GM23338 (cell line): ENCODE measurements at regions not wholly inside any gene's neighbourhood (a gene's known extent, or its start where the extent isn't known, plus 50 kb on each side); places are given as distances from the start of the nearest gene placed in this dataset.

Experiments
- ATAC-seq: fragments of 200-7000 bp; cut with Tn5 transposase; 3 replicates; pipeline ENCODE4 v1.9.1; 2020
- DNase-seq: peaks from one replicate; pipeline ENCODE4 v3.0.0-alpha.2; 2015; ENCODE audit warnings: low spot score
- H2AFZ ChIP-seq: fragments of 200-600 bp; sonication (generic); 2 replicates; pipeline ENCODE4 v1.8.0; 2016; ENCODE audit warnings: antibody characterized with exemption, mild to moderate bottlenecking, moderate library complexity
- H3F3A ChIP-seq: fragments of 200-600 bp; sonication (generic); replicated peaks from 2 replicates; pipeline ENCODE4 v1.8.0; 2017; ENCODE audit warnings: antibody characterized with exemption, mixed run types, low read depth
- H3K27ac ChIP-seq: fragments of 200-600 bp; sonication (generic); 2 replicates; pipeline ENCODE4 v1.6.1; 2016; ENCODE audit warnings: low read depth
- H3K27me3 ChIP-seq: fragments of 200-600 bp; sonication (generic); 2 replicates; pipeline ENCODE4 v1.8.0; 2016; ENCODE audit warnings: mild to moderate bottlenecking, mixed run types, moderate library complexity; ENCODE audit not compliant: insufficient read depth
- H3K36me3 ChIP-seq: fragments of 200-600 bp; sonication (generic); 2 replicates; pipeline ENCODE4 v1.8.0; 2016; ENCODE audit warnings: mild to moderate bottlenecking; ENCODE audit not compliant: insufficient read depth
- H3K4me1 ChIP-seq: fragments of 200-600 bp; sonication (generic); 2 replicates; pipeline ENCODE4 v1.8.0; 2016; ENCODE audit warnings: mild to moderate bottlenecking, moderate library complexity; ENCODE audit not compliant: insufficient read depth
- H3K4me2 ChIP-seq: fragments of 200-600 bp; sonication (generic); 2 replicates; pipeline ENCODE4 v1.7.1; 2017; ENCODE audit warnings: mixed run types
- H3K4me3 ChIP-seq: fragments of 200-600 bp; sonication (generic); 2 replicates; pipeline ENCODE4 v1.6.1; 2016; ENCODE audit warnings: mixed run types
- H3K79me2 ChIP-seq: fragments of 200-600 bp; sonication (generic); replicated peaks from 2 replicates; pipeline ENCODE4 v1.8.0; 2017; ENCODE audit warnings: mild to moderate bottlenecking; ENCODE audit not compliant: insufficient read depth
- H3K9me2 ChIP-seq: fragments of 200-600 bp; sonication (generic); 2 replicates; pipeline ENCODE4 v1.8.0; 2017; ENCODE audit not compliant: insufficient read depth
- H4K20me1 ChIP-seq: fragments of 200-600 bp; sonication (generic); replicated peaks from 2 replicates; pipeline ENCODE4 v1.8.0; 2017; ENCODE audit warnings: mild to moderate bottlenecking; ENCODE audit not compliant: insufficient read depth
- H3K27ac Mint-ChIP-seq: 2 replicates; pipeline ENCODE4 v1.8.0; 2020; ENCODE audit warnings: inconsistent platforms, mild to moderate bottlenecking, moderate library complexity, mixed read lengths
- H3K27me3 Mint-ChIP-seq: 3 replicates; pipeline ENCODE4 v1.8.0; 2022; ENCODE audit warnings: low read depth, mild to moderate bottlenecking, moderate library complexity, mixed read lengths, inconsistent platforms; ENCODE audit not compliant: insufficient read depth, poor library complexity
- H3K36me3 Mint-ChIP-seq: 3 replicates; pipeline ENCODE4 v1.8.0; 2021; ENCODE audit warnings: low read depth, mild to moderate bottlenecking, inconsistent platforms, moderate library complexity, mixed read lengths
- H3K4me1 Mint-ChIP-seq: 3 replicates; pipeline ENCODE4 v1.8.0; 2020; ENCODE audit warnings: mild to moderate bottlenecking, inconsistent platforms, mixed read lengths
- H3K4me3 Mint-ChIP-seq: 3 replicates; pipeline ENCODE4 v1.8.0; 2021; ENCODE audit warnings: moderate library complexity, mild to moderate bottlenecking, inconsistent platforms, mixed read lengths
- H3K9me3 Mint-ChIP-seq: 3 replicates; pipeline ENCODE4 v1.8.0; 2020; ENCODE audit warnings: moderate library complexity, mild to moderate bottlenecking, inconsistent platforms, mixed read lengths
- CREB1 ChIP-seq: fragments of 250-450 bp; sonication (Bioruptor Pico); IDR thresholded peaks from 2 replicates; pipeline ENCODE4 v1.5.0; 2020; ENCODE audit warnings: low read depth, mild to moderate bottlenecking, moderate library complexity
- CTCF ChIP-seq, 2 experiments: fragments of 200-600 bp in 1 of 2; sonication (generic) in 1 of 2; conservative IDR thresholded peaks; 2 replicates each; pipeline versions ENCODE4 v1.5.1 to v1.6.1; 2016 to 2017; ENCODE audit warnings: antibody characterized with exemption in 2 of 2, low read depth in 2 of 2, mild to moderate bottlenecking in 2 of 2, moderate library complexity in 1 of 2
- ETS1 ChIP-seq: IDR thresholded peaks from 2 replicates; pipeline ENCODE4 v1.6.1; 2016; ENCODE audit warnings: antibody characterized with exemption
- EZH2phosphoT487 ChIP-seq: fragments of 200-600 bp; sonication (generic); IDR thresholded peaks from one replicate; pipeline ENCODE4 v1.8.1; 2018; ENCODE audit warnings: antibody characterized with exemption; ENCODE audit not compliant: unreplicated experiment
- NANOG ChIP-seq: IDR thresholded peaks from 2 replicates; pipeline ENCODE4 v1.6.1; 2016; ENCODE audit warnings: antibody characterized with exemption, borderline replicate concordance
- POLR2AphosphoS5 ChIP-seq: IDR thresholded peaks from 2 replicates; pipeline ENCODE4 v1.6.1; 2016; ENCODE audit warnings: antibody characterized with exemption, low read depth
- ZNF462 ChIP-seq: fragments of 250-450 bp; sonication (Bioruptor Pico); IDR thresholded peaks from 2 replicates; pipeline ENCODE4 v1.5.0; 2020; ENCODE audit warnings: mild to moderate bottlenecking, moderate library complexity

- TF ChIP-seq ZNF462 (CRISPR knock-in tag) (no peak), CTCF (conservative IDR thresholded peaks at IDR 0.05; ENCODE audit: low read depth in 2 of 2) (no peak), ETS1 (no peak)
Observed at GRCh38 chr3:66812136-66812535, 186.0 kb upstream of the KBTBD8 start (continued).

GRCh38 chr3:66812741-66813140, 185.4 kb upstream of the KBTBD8 start:
- H3F3A ChIP-seq: no peaks in the 10 kb centered on the region
- peaks cover 5% of the 10 kb centered on the region for H3K4me1 ChIP-seq
- H3K4me3 Mint-ChIP-seq: no peak overlapping the region
- peaks cover 22% of the 10 kb centered on the region for H3K4me1 Mint-ChIP-seq
- no peaks in the 10 kb centered on the region for H3K9me3 Mint-ChIP-seq
- no peaks in the 10 kb centered on the region for H3K27me3 Mint-ChIP-seq
- no peaks in the 10 kb centered on the region for H4K20me1 ChIP-seq
- no peaks in the 10 kb centered on the region for H3K79me2 ChIP-seq
- no peak for DNase-seq
- no peak overlapping the region for H3K27ac ChIP-seq
- H3K4me2 ChIP-seq: no peak overlapping the region
- H3K4me3 ChIP-seq: no peak overlapping the region
- H3K36me3 Mint-ChIP-seq: no peaks in the 10 kb centered on the region
- no peaks in the 10 kb centered on the region; the same call in 1 of the 2 replicates for H3K9me2 ChIP-seq
- no peak for ATAC-seq
- H3K27ac Mint-ChIP-seq: no peak overlapping the region
- no peaks in the 10 kb centered on the region for H3K36me3 ChIP-seq
- H3K27me3 ChIP-seq: no peaks in the 10 kb centered on the region
- H2AFZ ChIP-seq: no peak overlapping the region
- TF ChIP-seq ZNF462 (CRISPR knock-in tag) (no peak), NANOG (no peak), EZH2phosphoT487 (no peak), CREB1 (CRISPR knock-in tag) (no peak), POLR2AphosphoS5 (no peak)
